ENCODE measurements at regions not wholly inside any gene's neighbourhood (a gene's known extent, or its start where the extent isn't known, plus 50 kb on each side); places are given as distances from the start of the nearest gene placed in this dataset.

DNA sequence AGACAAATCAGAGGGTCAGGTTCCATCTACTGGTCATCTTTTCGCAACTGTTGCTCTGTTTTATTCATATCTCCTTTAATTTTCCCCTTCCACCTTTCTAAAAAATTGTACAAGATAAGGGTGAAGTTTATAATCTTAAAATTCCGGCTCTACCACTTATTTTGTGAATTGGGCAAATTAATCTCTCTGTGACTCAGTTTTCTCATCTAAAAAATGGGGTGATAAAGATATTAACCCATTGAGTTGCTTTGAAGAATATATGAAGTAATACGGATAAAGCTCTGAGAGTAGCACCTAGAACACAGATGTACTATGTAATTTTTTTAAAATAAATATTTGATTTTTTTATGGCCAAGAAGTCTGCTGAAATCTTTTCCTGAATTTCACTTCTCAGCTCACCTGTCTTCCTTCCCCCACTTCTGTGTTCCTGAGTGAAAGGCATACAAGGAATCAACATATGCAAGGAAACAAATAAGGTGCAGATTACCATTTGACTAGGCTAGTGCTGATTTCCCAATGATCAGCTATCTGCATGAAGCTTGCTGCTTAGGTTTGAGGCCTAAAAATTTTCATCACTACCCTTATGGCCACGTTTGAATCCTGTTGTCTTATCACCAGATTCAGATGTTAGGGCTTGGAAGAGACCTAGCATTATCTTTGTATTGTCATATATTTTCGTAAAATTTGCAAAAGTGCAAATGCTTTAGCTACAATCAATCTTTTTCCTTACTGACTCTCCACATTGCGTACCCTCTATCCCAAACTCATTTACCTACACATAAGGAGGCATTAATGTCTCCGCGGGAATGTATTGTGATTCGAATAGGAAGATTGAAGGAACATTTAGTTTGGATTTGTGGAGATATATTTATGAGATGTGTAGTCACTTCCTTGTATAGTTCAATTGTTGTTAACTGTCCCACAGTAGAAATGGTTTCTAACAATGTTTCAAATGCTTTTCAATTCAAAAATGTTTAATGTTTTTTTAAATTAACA, 718.3 kb upstream of the PTBP2 start:
- TF ChIP-seq, protein P1, sequence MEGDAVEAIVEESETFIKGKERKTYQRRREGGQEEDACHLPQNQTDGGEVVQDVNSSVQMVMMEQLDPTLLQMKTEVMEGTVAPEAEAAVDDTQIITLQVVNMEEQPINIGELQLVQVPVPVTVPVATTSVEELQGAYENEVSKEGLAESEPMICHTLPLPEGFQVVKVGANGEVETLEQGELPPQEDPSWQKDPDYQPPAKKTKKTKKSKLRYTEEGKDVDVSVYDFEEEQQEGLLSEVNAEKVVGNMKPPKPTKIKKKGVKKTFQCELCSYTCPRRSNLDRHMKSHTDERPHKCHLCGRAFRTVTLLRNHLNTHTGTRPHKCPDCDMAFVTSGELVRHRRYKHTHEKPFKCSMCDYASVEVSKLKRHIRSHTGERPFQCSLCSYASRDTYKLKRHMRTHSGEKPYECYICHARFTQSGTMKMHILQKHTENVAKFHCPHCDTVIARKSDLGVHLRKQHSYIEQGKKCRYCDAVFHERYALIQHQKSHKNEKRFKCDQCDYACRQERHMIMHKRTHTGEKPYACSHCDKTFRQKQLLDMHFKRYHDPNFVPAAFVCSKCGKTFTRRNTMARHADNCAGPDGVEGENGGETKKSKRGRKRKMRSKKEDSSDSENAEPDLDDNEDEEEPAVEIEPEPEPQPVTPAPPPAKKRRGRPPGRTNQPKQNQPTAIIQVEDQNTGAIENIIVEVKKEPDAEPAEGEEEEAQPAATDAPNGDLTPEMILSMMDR (IDR thresholded peaks at IDR 0.05; ENCODE audit: low read depth, low read length), result no peak
- no peak for TF ChIP-seq EZH2phosphoT487 (IDR thresholded peaks at IDR 0.05; ENCODE audit: low read depth)
